Putamen (tissue), 1 donor: ENCODE measurements at regions not wholly inside any gene's neighbourhood (a gene's known extent, or its start where the extent isn't known, plus 50 kb on each side); places are given as distances from the start of the nearest gene placed in this dataset.

ENCODE experiments used
- DNase-seq: peaks from one replicate; pipeline ENCODE4 v3.0.0-alpha.2; 2016; ENCODE audit warnings: low spot score

DNA sequence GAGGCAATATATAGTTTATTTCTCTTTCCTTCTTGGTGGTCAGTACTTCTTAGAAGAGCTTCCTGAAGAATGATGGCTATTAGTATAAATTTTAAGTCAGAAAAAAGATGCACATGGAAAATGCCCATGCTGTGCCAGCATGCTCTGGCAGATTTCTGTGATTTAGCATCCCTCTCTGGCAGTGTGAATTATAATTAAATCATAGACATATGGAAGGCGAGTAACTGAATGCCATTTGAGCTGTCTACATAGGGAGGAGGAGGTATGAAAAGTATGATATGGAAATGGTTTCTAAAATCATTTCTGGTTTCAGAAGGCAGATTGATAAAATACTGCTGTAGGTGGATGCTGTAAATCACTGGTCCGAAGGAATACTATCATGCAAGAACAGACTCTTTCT, 754.9 kb upstream of the LRATD1 start:
- DNase-seq, result no peak

DNA sequence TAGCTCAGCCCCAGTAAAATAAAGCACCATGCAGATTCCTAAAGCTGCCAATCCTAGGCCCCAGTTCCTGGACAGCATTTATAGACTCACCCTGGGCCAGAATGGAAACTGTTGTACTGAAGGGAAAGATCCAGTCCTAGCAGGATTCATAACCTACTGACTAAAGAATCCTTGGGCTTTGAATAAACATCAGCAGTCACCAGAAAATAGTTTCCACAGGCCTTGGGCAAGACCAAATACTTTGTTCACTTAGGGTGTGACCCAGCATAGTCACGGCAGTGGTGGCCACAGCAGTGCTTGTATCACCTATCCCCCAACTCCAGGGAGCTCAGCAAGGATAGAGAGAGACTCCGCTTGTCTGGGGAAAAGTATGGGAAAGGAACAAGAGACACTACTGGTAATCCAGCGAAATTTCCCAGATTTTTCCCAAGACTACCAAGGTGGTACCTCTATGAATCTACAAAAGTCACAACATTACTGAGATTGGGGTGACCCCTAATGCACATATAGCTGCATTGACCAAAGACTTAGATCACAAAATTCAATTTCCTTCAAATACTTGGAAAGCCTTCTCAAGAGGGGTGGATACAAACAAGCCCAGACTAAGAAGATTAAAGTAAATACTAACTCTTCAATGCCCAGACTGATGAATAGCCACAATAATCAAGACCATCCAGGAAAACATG, 748.1 kb upstream of the LRATD1 start:
- DNase-seq, result no peak

DNA sequence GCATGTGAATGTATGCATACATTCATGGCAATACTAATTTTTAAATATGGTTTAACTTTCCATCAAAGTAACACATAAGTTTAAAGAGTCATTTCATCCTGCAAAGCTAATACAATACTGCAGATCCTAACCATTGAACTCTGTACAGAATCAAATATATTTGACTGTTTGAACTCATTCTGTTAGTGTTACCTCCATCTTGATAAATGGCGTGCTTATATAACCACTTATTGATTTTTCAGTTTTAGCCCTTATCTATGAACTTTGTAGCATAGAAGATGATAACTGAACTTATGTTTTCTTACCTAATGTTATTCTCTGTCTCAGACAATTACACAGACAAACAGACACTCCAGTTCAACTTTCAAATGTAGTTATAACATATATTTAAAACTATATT, 731.0 kb upstream of the LRATD1 start:
- no peak for DNase-seq

DNA sequence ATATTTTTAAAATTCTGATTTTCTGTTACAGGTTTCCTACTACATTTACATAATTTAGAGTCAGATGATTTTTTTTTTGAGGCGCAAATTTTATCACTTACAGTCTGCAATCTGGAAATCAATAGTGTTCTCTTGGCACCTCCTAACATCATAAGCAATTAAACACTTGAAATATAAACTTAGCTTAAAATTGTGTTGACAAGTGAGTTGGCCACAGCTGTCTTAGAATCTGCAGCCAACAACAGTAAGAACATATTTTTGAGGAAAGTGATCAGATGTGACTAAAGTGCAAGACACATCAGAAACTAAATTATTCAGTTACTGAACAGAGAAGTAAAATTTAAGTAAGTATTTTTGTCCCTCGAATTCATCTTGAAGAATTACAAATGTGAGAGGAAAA, 726.7 kb upstream of the LRATD1 start:
- DNase-seq, result no peak

DNA sequence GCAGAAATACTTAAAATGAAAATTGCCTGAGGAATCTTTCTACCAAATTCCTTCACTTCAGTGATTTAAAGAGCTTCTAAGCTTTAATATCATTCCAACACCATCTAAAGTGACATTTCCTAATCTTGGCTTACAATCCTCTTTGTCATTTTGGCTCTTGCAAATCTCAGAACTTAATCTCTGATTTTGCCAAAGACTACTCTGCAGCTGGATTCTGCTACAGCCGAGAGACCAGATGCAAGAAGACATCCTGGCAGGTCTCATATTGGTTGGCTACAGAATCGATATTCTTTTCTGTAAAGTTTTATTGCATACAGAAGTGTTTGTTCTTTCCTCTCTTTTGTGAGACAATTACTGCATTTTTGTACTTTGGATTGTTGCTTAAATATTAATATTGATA, 716.5 kb upstream of the LRATD1 start:
- DNase-seq, result no peak

DNA sequence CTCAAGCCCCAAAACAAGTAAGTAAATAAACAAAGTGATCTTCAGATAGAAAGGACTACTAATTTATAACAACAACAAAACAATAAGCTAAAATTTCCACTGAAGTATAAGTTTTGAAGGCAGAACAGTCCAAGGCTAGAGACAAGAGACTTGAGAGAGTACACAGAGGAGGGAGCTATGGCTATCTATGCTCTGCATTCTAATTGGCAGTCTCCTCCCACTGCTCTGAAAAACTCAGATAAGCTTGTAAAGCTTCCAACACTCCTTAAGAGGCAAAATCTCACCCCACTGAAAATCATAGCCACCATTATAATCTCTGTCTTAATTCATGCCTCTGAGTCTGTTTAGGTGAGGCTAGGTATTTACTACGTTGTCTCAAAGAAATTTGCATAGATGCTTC, 714.6 kb upstream of the LRATD1 start:
- no peak for DNase-seq

DNA sequence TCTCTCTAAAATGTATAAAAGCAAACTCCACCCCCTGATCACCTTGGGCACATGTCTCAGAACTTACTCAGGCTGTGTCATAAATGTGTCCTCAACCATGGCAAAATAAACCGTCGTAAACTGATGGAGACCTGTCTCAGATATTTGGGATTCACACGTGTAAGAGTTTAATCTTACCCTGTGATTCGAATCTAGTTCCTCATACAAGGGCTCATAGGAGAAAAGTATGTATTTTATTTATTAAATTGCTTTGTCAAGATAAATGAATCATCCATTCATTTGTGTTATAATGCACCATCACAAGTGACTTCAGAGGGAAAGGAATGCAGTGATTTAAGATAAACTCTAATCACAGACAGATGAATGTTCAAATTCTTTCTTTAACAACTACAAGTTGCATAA, 712.5 kb upstream of the LRATD1 start:
- DNase-seq, result no peak

DNA sequence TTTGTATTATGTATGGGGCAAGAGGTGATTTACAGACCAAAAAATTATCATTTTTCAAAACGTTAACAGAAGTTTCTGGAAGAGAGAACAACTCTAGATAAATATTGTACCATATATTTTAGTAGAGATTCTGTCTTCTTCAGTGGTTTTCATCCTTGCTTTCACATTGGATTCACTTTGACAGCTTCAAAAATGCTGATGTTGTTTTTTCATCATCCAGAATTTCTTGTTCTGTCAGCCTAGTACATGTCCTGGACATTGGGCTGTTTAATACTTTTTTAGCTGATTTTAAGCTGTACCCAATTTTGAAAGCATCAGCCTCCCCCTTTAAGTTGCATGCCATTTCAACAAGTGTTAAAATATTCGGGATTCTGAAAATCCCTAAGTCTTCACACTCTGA, 711.3 kb upstream of the LRATD1 start:
- DNase-seq, result no peak

DNA sequence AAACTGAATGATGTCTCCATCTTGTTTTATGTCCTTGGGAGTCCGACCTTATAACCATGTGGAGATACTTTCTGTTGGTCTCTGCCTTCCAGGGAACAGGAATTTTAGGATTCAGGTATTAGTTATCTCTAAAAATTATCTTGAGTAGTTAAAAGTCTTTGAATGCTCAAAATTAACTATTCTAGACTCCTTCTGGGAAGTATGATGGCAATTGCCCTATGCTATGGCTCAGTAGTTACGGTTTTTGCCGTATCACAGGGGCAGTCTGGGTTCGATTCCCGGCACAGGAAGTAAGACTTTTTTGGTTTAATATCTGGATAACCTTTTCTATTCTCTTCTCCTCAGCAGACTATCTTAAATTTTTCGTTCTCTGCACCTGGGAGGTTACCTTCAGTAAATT, 708.7 kb upstream of the LRATD1 start:
- no peak for DNase-seq

DNA sequence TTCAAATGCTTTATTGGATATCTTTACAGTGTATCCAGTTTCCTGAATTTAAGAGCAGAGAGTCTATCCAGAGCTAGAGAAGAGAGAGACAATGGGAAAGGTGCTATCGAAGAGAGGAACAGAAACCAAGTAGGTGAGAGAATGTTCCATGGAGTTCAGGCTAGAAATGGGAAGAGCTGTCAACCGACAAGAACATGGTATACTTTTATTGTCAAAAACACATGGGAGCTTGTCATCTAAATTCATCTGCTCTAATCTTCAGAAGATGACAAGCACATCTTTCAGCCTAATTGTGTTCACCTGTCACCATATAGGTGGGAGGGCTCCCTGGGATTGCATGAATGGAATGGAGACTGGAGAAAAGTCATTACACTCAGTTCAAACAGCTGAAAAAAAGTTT, 690.4 kb upstream of the LRATD1 start:
- no peak for DNase-seq

DNA sequence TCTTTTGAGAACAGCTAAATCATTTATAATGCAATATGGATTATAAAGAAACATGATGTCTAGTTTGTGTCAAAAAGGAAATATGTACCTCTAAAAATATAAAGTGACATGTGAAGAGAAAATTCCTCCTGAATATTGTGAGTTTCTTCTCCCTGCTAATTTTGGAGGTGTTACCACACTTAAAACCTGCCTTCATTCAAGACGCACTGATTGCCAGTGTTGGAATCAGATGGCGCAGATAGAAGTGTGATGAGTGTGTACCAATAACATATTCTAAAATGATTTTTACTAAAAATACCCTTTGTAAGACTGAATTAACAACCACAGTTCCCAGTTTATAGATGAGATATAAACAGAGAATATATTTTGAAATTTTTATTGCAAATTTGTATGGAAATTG, 681.8 kb upstream of the LRATD1 start:
- DNase-seq, result no peak

DNA sequence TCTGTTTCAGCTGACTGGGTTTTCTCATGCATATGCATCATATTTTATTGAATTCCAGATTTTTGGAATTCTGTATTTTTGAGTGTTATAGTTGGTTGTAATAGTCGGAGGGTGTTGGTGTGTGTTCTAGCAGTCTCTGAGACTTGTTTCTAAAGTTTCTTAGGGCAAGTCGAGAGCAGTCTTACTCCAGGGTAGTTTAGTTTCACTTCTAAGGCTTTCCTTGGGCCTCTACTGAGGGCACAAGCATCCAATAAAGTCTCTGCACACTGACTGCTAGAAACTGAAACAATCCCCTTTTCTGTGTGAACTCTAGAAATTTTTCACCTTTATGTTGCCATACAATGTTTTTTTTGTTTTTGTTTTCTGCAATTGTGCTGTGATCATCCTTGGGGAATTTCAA, 663.7 kb upstream of the LRATD1 start:
- no peak for DNase-seq

DNA sequence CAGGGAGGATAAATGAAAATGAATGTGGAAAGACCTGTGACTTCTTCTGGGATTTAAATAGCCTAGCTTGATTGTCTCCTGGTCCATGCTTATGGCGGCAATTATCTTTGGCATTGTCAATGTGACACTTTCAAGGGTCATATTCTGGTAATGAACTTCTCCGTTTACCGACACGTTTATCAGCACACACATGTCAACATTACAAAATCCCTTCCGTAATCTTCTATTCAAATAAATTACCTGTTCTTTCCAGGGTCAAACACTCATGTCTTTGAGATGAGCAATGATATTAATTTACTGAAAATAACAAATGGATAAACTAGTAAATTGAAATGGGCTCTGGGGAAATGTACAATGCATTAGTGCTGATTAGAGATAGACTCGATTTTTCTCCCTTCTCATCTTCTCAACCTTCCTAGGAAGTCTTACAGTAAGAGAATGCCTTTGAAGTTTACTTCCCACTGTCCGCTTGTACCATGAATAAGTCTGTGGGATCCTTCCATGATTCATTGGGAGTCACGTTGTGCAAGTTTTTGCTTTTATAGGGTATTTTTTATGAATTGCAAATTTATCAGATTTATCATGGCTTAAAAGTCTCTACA, 646.3 kb upstream of the LRATD1 start:
- DNase-seq, result no peak

DNA sequence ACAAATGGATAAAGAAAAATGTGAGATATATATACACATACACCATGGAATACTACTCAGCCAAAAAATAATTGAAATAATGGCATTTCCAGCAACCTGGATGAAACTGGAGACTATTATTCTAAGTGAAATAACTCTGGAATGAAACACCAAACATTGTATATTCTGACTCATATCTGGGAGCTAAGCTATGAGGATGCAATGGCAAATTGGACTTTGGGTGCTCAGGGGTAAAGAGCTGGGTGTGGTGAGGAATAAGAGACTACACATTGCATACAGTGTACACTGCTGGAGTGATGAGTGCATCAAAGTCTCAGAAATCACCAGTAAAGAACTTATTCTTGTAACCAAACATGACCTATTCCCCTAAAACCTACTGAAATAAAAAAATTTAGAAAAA, 636.0 kb upstream of the LRATD1 start:
- DNase-seq, result no peak

DNA sequence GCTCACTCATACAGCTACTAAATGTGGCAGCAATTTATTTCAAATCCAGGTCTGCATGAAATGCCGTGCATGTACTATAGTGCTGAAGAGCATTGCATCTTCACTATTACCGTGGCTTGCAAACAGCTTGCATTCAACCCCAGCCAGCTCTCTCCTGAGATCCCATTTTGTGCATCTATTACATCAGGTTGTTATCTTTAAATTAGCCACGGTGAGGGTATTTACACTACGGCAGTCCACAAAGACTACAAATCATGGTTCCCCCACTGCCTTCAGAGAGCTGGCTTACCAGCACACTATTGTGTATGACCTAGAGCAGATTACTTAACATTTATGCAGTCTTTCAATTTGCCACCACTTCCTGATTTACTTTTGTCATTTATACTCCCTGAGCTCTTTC, 621.3 kb upstream of the LRATD1 start:
- no peak for DNase-seq

DNA sequence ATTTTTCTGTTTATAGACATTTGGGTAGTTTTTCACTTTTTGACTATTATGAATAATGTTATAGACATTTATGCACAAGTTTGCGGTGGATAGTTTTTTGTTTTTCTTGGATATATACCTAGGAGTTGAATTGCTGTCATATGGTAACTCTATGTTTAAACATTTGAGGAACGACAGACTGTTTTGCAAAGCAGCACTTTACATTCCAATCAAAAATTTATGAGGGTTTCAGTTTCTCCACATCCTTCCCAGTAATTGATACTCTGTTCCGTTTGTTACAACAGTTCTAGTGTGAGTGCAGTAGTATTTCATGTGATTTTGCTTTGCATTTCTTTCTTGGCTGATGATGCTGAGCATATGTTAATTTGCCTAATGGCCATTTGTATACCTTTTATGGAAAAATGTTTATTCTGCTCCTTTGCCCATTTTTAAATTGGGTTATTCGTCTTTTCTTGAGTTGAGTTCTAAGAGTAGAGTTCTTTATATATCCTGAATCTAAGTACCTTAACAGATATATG, 617.3 kb upstream of the LRATD1 start:
- no peak for DNase-seq

DNA sequence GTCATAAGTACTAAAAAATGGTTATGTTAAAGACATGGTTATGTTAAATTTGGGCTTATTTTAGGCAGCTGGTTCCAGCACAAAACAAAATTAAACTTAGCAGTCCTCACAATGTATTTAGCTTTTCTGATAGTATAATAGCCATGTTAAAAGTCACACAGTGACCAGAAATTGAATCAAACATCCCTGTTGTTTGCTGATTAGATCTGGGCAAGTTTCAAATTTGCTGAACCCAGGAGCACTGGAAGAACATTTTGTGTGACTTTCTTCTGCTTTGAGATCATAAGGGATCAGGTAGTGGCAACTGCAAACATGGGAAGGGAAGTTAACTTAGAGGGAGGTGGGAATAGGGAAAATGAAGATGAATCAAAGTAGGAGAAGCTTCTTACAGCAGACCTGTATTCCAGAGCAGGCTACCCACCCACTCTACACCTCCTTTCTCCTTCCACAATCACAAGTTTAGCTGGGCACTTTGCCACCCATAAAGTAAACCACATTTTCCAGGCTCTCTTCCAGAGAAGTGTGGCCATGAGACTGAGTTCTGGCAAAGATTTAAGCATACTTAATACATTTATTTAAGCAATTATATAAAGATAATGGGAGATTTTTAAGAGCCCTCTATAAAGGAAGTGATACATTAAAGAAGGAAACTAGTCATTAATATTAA, 616.1 kb upstream of the LRATD1 start:
- DNase-seq, result no peak

DNA sequence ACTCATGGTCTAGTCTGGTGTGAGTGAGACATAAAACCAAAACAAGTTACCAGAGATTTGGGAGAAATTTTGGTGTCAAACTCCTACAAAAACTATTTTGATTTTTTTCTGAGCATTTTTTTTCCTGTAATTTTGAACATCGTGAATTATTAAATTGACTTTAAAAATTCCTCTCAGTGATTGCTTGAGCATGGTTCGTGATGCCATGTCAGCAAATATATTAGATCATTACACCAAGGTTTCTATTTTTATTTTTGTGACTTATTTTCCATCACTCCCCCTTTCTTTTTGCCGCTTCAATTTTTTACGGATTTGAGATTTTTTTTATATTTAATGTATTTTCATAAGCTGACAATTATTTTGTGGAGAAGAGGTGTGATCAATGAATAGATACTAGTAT, 613.9 kb upstream of the LRATD1 start:
- DNase-seq, result no peak

DNA sequence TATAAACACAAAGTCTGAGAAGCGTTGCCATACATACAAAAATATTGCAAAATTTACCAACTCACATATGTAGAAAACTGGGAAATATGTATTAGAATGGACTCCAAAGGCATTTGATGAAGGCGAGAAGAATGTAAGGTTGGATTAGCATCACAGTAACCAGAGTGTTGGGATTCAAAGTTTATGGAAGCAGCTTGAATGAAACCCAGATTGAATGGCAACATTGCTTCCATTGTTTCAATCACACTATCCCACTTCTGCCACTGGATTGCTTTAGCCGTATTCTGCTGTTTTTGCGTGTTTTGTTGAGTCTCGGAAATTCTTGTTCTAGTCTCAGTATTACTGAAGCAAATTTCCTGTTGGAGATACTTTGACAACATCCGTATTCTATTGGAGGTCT, 609.0 kb upstream of the LRATD1 start:
- DNase-seq, result no peak

DNA sequence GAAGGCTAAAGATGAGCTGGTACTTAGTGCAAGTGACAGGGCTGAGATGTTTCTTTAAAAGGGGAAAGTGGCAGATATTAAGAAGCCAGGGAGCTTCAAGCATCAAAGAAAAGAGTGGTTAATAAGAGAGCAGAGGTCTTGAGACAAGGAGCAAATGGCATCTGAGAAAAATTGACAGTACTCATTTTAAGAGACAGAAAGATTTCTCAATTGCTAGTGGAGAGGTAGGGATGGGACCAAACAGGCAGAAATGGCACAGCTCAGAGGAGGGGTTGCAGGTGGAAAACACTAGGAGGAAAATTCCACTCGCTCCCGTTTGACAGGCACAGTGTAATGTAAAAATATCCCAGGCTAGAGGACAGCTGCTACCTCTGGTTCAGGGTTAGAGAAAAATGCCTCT, 593.4 kb upstream of the LRATD1 start:
- no peak for DNase-seq

DNA sequence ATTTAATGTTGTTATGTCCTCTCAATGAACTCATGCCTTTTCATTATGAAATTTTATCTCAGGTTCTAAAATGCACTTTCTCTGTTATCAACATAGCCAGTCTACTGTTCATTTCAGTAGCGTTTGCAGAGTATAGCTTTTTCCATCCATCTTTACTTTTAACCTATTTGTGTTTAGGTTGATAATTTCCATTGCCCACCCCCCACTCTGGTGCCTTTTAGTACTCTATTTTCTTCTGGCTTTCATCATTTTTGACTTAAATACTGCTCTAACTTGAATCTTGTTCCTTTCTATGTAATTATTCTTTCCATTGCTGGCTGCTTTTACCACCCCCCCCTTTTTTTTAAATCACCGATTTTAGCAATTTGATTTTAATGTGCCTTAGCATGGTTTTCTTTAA, 585.0 kb upstream of the LRATD1 start:
- DNase-seq, result no peak

DNA sequence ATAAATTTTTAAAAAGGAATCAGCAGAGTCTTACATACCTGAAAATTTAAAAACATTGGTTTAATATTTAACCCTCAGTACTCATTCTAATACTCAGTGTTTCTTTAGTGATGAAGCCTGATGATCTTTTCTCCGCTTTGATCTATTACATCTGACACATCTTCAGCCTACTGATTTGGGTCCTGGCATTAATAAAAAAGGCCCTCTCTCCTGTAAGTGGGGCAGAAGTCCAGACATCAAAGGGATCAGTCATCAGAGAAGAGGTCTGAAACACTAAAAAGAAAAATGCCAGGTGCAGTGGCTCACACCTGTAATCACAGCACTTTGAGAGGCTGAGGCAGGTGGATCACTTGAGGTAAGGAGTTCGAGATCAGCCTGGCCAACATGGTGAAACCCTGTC, 581.1 kb upstream of the LRATD1 start:
- DNase-seq, result no peak

DNA sequence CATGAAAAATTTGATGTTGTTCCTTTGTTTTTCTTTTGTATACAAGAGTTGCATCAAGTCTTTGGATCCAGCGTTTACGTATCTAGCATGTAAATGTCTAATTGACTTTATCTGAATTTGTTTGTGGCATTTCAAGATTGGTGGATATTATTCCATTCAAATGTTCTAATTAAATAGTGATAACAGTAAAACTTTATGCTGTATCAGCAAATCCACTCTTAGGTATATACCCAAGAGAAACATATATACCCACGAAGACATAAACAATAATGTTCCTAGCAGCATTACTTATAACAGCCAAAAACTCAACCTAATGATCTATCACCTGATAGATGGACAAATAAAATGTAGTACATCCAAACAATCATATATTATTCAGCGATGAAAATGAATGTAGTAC, 579.4 kb upstream of the LRATD1 start:
- no peak for DNase-seq

DNA sequence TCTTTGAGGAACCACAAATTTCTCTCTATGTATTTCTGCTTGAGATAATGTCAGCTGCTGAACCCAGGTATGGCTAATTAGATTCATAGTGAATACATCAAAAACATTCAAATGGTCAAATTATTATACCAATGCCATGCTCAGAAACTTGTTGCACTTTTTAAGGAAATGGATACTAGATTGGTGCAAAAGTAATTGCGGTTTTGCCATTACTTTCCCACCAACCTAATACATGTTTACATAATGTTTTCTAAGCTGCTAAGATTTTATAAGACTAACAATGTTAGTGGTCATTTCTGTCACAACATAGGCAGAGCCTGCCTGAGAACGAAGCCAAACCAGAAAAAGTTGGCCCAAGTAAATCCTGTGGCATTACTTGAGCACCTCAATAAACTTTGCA, 568.2 kb upstream of the LRATD1 start:
- DNase-seq, result no peak
